ENCODE measurements at regions not wholly inside any gene's neighbourhood (a gene's known extent, or its start where the extent isn't known, plus 50 kb on each side); places are given as distances from the start of the nearest gene placed in this dataset.

GRCh38 chr3:59481776-59482400 lies 432.1 kb upstream of the CFAP20DC start:
- TF ChIP-seq FOXP2 (optimal IDR thresholded peaks at IDR 0.05; ENCODE audit: borderline replicate concordance, extremely low read depth, extremely low read length, insufficient read depth) (no peak), SIN3A (IDR thresholded peaks at IDR 0.05; ENCODE audit: borderline replicate concordance, insufficient read depth, low read length) (no peak), REST (IDR thresholded peaks at IDR 0.05; ENCODE audit: insufficient read depth in 1 of 2, low read depth in 2 of 2, low read length in 2 of 2) (no peak)

- no peak for TF ChIP-seq FOXP2 (optimal IDR thresholded peaks at IDR 0.05; ENCODE audit: borderline replicate concordance, extremely low read depth, extremely low read length, insufficient read depth)
- no peak for TF ChIP-seq SIN3A (IDR thresholded peaks at IDR 0.05; ENCODE audit: borderline replicate concordance, insufficient read depth, low read length)
- TF ChIP-seq POLR2AphosphoS5 (IDR thresholded peaks at IDR 0.05; ENCODE audit: low read depth, low read length) = no peak
- TF ChIP-seq TAF1 (IDR thresholded peaks at IDR 0.05; ENCODE audit: borderline replicate concordance, insufficient read depth, low read length) = no peak
- TF ChIP-seq REST (IDR thresholded peaks at IDR 0.05; ENCODE audit: insufficient read depth in 1 of 2, low read depth in 2 of 2, low read length in 2 of 2) = no peak
Observed at GRCh38 chr3:59480486-59480995, 430.7 kb upstream of the CFAP20DC start.

GRCh38 chr3:59473636-59474035 lies 423.8 kb upstream of the CFAP20DC start:
- TF ChIP-seq FOXP2 (optimal IDR thresholded peaks at IDR 0.05; ENCODE audit: borderline replicate concordance, extremely low read depth, extremely low read length, insufficient read depth) (no peak), SIN3A (IDR thresholded peaks at IDR 0.05; ENCODE audit: borderline replicate concordance, insufficient read depth, low read length) (no peak), TAF1 (IDR thresholded peaks at IDR 0.05; ENCODE audit: borderline replicate concordance, insufficient read depth, low read length) (no peak), POLR2AphosphoS5 (IDR thresholded peaks at IDR 0.05; ENCODE audit: low read depth, low read length) (no peak), REST (IDR thresholded peaks at IDR 0.05; ENCODE audit: insufficient read depth in 1 of 2, low read depth in 2 of 2, low read length in 2 of 2) (no peak)

GRCh38 chr3:59472541-59472940 lies 422.7 kb upstream of the CFAP20DC start:
- TF ChIP-seq REST (IDR thresholded peaks at IDR 0.05; ENCODE audit: insufficient read depth in 1 of 2, low read depth in 2 of 2, low read length in 2 of 2) = no peak
- no peak for TF ChIP-seq SIN3A (IDR thresholded peaks at IDR 0.05; ENCODE audit: borderline replicate concordance, insufficient read depth, low read length)
- no peak for TF ChIP-seq POLR2AphosphoS5 (IDR thresholded peaks at IDR 0.05; ENCODE audit: low read depth, low read length)
